H1 (cell line): ENCODE measurements at regions not wholly inside any gene's neighbourhood (a gene's known extent, or its start where the extent isn't known, plus 50 kb on each side); places are given as distances from the start of the nearest gene placed in this dataset.

ENCODE experiments used
- ATF3 ChIP-seq: IDR thresholded peaks from 2 replicates; pipeline ENCODE4 v1.6.1; 2011; ENCODE audit warnings: low read depth, mild to moderate bottlenecking, low read length; ENCODE audit not compliant: insufficient read depth
- JUND ChIP-seq: IDR thresholded peaks from 2 replicates; pipeline ENCODE4 v1.6.1; 2011; ENCODE audit warnings: mild to moderate bottlenecking, improper control_type of control experiment, low read length
- POLR2A ChIP-seq, 2 experiments: IDR thresholded peaks; 1 replicate in 1 of 2; 2 replicates in 1 of 2; pipeline ENCODE4 v1.6.1; 2011; ENCODE audit warnings: low read depth in 2 of 2, low read length in 2 of 2, mild to moderate bottlenecking in 2 of 2; ENCODE audit errors: control extremely low read depth in 1 of 2
- POLR2AphosphoS5 ChIP-seq: IDR thresholded peaks from 2 replicates; pipeline ENCODE4 v1.6.1; 2011; ENCODE audit warnings: low read depth, low read length
- RNF2 ChIP-seq: fragments of 200-900, 300-1000 bp; sonication (generic); IDR thresholded peaks from 2 replicates; pipeline ENCODE4 v1.7.1; 2016; ENCODE audit warnings: borderline replicate concordance, low read depth, mild to moderate bottlenecking, antibody characterized with exemption, low read length; ENCODE audit not compliant: poor library complexity, severe bottlenecking; ENCODE audit errors: missing control alignments
- SRF ChIP-seq: IDR thresholded peaks from 2 replicates; pipeline ENCODE4 v1.6.1; 2011; ENCODE audit warnings: mild to moderate bottlenecking, low read depth, low read length, moderate library complexity
- TAF1 ChIP-seq: IDR thresholded peaks from 2 replicates; pipeline ENCODE4 v1.6.1; 2011; ENCODE audit warnings: mild to moderate bottlenecking, low read depth, low read length
- YY1 ChIP-seq: IDR thresholded peaks from 2 replicates; pipeline ENCODE4 v1.6.1; 2011; ENCODE audit warnings: low read depth, mild to moderate bottlenecking, low read length
- ZNF274 ChIP-seq: IDR thresholded peaks from 2 replicates; pipeline ENCODE4 v1.7.0; 2012; ENCODE audit warnings: low read length, borderline replicate concordance; ENCODE audit errors: extremely low read depth
- TF ChIP-seq, protein P1 (sequence below), 3 experiments: IDR thresholded peaks; 1 replicate in 2 of 3; 2 replicates in 1 of 3; pipeline versions ENCODE4 v1.5.1 to v1.6.1; 2011; ENCODE audit warnings: low read length in 3 of 3, mild to moderate bottlenecking in 3 of 3, inconsistent platforms in 2 of 3, low read depth in 1 of 3, moderate library complexity in 1 of 3; ENCODE audit not compliant: insufficient read depth in 1 of 3; ENCODE audit errors: control extremely low read depth in 1 of 3

GRCh38 chr2:150676747-150677383 lies 189.4 kb upstream of the RND3 start:
- TF ChIP-seq, protein P1, sequence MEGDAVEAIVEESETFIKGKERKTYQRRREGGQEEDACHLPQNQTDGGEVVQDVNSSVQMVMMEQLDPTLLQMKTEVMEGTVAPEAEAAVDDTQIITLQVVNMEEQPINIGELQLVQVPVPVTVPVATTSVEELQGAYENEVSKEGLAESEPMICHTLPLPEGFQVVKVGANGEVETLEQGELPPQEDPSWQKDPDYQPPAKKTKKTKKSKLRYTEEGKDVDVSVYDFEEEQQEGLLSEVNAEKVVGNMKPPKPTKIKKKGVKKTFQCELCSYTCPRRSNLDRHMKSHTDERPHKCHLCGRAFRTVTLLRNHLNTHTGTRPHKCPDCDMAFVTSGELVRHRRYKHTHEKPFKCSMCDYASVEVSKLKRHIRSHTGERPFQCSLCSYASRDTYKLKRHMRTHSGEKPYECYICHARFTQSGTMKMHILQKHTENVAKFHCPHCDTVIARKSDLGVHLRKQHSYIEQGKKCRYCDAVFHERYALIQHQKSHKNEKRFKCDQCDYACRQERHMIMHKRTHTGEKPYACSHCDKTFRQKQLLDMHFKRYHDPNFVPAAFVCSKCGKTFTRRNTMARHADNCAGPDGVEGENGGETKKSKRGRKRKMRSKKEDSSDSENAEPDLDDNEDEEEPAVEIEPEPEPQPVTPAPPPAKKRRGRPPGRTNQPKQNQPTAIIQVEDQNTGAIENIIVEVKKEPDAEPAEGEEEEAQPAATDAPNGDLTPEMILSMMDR (IDR thresholded peaks at IDR 0.05; ENCODE audit: control extremely low read depth in 1 of 3, insufficient read depth in 1 of 3, low read depth in 1 of 3, low read length in 3 of 3), result no peak
- TF ChIP-seq POLR2A (IDR thresholded peaks at IDR 0.05; ENCODE audit: control extremely low read depth in 1 of 2, low read depth in 2 of 2, low read length in 2 of 2) (no peak), POLR2AphosphoS5 (no peak), SRF (no peak), TAF1 (no peak), RNF2 (no peak), ZNF274 (no peak), YY1 (no peak), ATF3 (no peak), JUND (no peak)
